CD4-positive, alpha-beta T cell (primary cell): ENCODE measurements at regions not wholly inside any gene's neighbourhood (a gene's known extent, or its start where the extent isn't known, plus 50 kb on each side); places are given as distances from the start of the nearest gene placed in this dataset.
A peak's percentile ranks its signal among the peaks of the same experiment; 100 is the strongest.

ENCODE experiments used
- ATAC-seq: fragments of 200-7000 bp; cut with Tn5 transposase; one replicate; pipeline ENCODE4 v1.10.0; 2022; ENCODE audit warnings: mild to moderate bottlenecking; ENCODE audit not compliant: poor library complexity
- CTCF ChIA-PET: fragments of 350-600 bp; sonication (Branson Sonifier 250); formaldehyde crosslinking; loops from one replicate; lab custom pipeline; 2021; ENCODE audit warnings: antibody characterized with exemption, inconsistent platforms; lab: Charles Lee
- POLR2A ChIA-PET: fragments of 350-600 bp; sonication (Branson Sonifier 250); formaldehyde crosslinking; loops from one replicate; lab custom pipeline; 2021; ENCODE audit warnings: antibody characterized with exemption, inconsistent platforms; lab: Charles Lee
- DNase-seq, 14 experiments: peaks; one replicate each; pipeline ENCODE4 v3.0.0-alpha.2; 2013 to 2020; ENCODE audit warnings: mixed read lengths in 2 of 14
- H3K27ac ChIP-seq, 2 donors: one replicate each; pipeline versions ENCODE4 v1.5.1 to v1.7.0; 2013; ENCODE audit warnings: low read length in 2 of 2, low read depth in 1 of 2, mild to moderate bottlenecking in 1 of 2
- H3K27me3 ChIP-seq, 2 experiments: 1 replicate in 1 of 2; 2 replicates in 1 of 2; pipeline versions ENCODE4 v1.6.1 to v1.7.0; 2013; ENCODE audit warnings: low read length in 2 of 2, control low read depth in 1 of 2, mild to moderate bottlenecking in 1 of 2, moderate library complexity in 1 of 2; ENCODE audit not compliant: insufficient read depth in 2 of 2, control insufficient read depth in 1 of 2
- H3K36me3 ChIP-seq: one replicate; pipeline ENCODE4 v1.6.1; 2013; ENCODE audit warnings: low read length, control low read depth; ENCODE audit not compliant: insufficient read depth
- H3K4me1 ChIP-seq: one replicate; pipeline ENCODE4 v1.6.1; 2013; ENCODE audit warnings: low read length, control low read depth; ENCODE audit not compliant: insufficient read depth
- H3K4me3 ChIP-seq: one replicate; pipeline ENCODE4 v1.5.1; 2013; ENCODE audit warnings: mild to moderate bottlenecking, low read length, moderate library complexity
- H3K9me3 ChIP-seq, 2 experiments: 1 replicate in 1 of 2; 2 replicates in 1 of 2; pipeline versions ENCODE4 v1.6.1 to v1.7.0; 2013; ENCODE audit warnings: low read length in 2 of 2, mild to moderate bottlenecking in 2 of 2, control low read depth in 1 of 2, moderate library complexity in 1 of 2; ENCODE audit not compliant: control insufficient read depth in 1 of 2, insufficient read depth in 1 of 2
- H3K27ac Mint-ChIP-seq: one replicate; pipeline ENCODE4 v1.8.0; 2020; ENCODE audit warnings: mixed read lengths
- H3K27me3 Mint-ChIP-seq: one replicate; pipeline ENCODE4 v1.8.0; 2021; ENCODE audit warnings: mixed read lengths
- H3K36me3 Mint-ChIP-seq: one replicate; pipeline ENCODE4 v1.8.0; 2021; ENCODE audit warnings: low read depth, mixed read lengths
- H3K4me1 Mint-ChIP-seq: one replicate; pipeline ENCODE4 v1.8.0; 2021; ENCODE audit warnings: low read depth, mixed read lengths
- H3K4me3 Mint-ChIP-seq: one replicate; pipeline ENCODE4 v1.8.0; 2020; ENCODE audit warnings: mild to moderate bottlenecking, mixed read lengths
- H3K9me3 Mint-ChIP-seq: one replicate; pipeline ENCODE4 v1.8.0; 2020; ENCODE audit warnings: mixed read lengths
- CTCF ChIP-seq: fragments of 200-600 bp; IDR thresholded peaks from one replicate; pipeline ENCODE4 v1.8.0; 2022; ENCODE audit warnings: antibody characterized with exemption, mild to moderate bottlenecking
- intact Hi-C, 2 experiments: fragments of 100-400 bp; cut with DNase I in 1 of 2; cut with micrococcal nuclease in 1 of 2; formaldehyde crosslinking; loops; one replicate each; pipeline versions ENCODE4 v1.15.1 to v1.9.0; 2023 to 2025; cut with DNase I, micrococcal nuclease

- Mint-ChIP-seq H3K36me3 (no peaks in the 10 kb centered on the region), H3K4me3 (no peak overlapping the region), H3K27me3 (no peaks in the 10 kb centered on the region), H3K27ac (no peak overlapping the region), H3K4me1 (peaks cover 8% of the 10 kb centered on the region), H3K9me3 (peaks cover 4% of the 10 kb centered on the region)
- Histone ChIP-seq H3K4me3 (no peak overlapping the region), H3K9me3 (peaks cover 0 to 21% of the 10 kb centered on the region in 2 experiments), H3K27me3 (no peaks in the 10 kb centered on the region), H3K36me3 (no peaks in the 10 kb centered on the region), H3K27ac (no peak overlapping the region), H3K4me1 (peaks cover 6% of the 10 kb centered on the region)
- TF ChIP-seq CTCF, result no peak
- ATAC-seq (no peak), DNase-seq (no peak)
- CTCF ChIA-PET, result no interaction called here
- intact Hi-C loops, result no loop called here
- POLR2A ChIA-PET, result no interaction called here
Observed at GRCh38 chr7:47647918-47648250, 66.0 kb upstream of the TNS3 start.

- H3K4me1 ChIP-seq, result peaks cover 6% of the 10 kb centered on the region
- ATAC-seq (no peak), DNase-seq (peak in 1 of 14 experiments; percentile 6)
- Mint-ChIP-seq H3K4me3 (no peak overlapping the region), H3K27me3 (no peaks in the 10 kb centered on the region), H3K27ac (no peak overlapping the region), H3K9me3 (peaks cover 4% of the 10 kb centered on the region), H3K4me1 (peaks cover 8% of the 10 kb centered on the region), H3K36me3 (no peaks in the 10 kb centered on the region)
- H3K9me3 ChIP-seq, result peaks cover 0 to 21% of the 10 kb centered on the region in 2 experiments
- intact Hi-C loops, result no loop called here
- H3K4me3 ChIP-seq, result no peak overlapping the region
- no peak overlapping the region for H3K27ac ChIP-seq
- no peaks in the 10 kb centered on the region for H3K36me3 ChIP-seq
- no peak for TF ChIP-seq CTCF
- H3K27me3 ChIP-seq, result no peaks in the 10 kb centered on the region
- ChIA-PET CTCF (no interaction called here), POLR2A (no interaction called here)
Observed at GRCh38 chr7:47647181-47647917, 65.4 kb upstream of the TNS3 start.

GRCh38 chr7:47643716-47644400, 61.9 kb upstream of the TNS3 start:
- Mint-ChIP-seq H3K9me3 (peaks cover 4% of the 10 kb centered on the region), H3K4me1 (peaks cover 8% of the 10 kb centered on the region), H3K4me3 (no peak overlapping the region), H3K36me3 (no peaks in the 10 kb centered on the region), H3K27ac (no peak overlapping the region), H3K27me3 (no peaks in the 10 kb centered on the region)
- intact Hi-C loops, result no loop called here
- H3K27ac ChIP-seq, result no peak overlapping the region
- no peak for ATAC-seq
- no peak for DNase-seq
- H3K9me3 ChIP-seq, result peaks cover 0 to 15% of the 10 kb centered on the region in 2 experiments
- POLR2A ChIA-PET, result no interaction called here
- no peaks in the 10 kb centered on the region for H3K27me3 ChIP-seq
- TF ChIP-seq CTCF, result no peak
- H3K4me1 ChIP-seq, result peaks cover 6% of the 10 kb centered on the region
- no peak overlapping the region for H3K4me3 ChIP-seq
- CTCF ChIA-PET, result no interaction called here
- H3K36me3 ChIP-seq, result no peaks in the 10 kb centered on the region
